Naive B cell (primary cell): ENCODE measurements at regions not wholly inside any gene's neighbourhood (a gene's known extent, or its start where the extent isn't known, plus 50 kb on each side); places are given as distances from the start of the nearest gene placed in this dataset.
"Not testable (repeated sequence)": the region's sequence is repeated elsewhere in the genome, so short reads cannot be mapped to it uniquely, and the experiment has no call there.

ENCODE experiments used
- ATAC-seq, 2 donors: fragments of 150-1000 bp; cut with Tn5 transposase; 2 replicates each; pipeline ENCODE4 v1.10.0; 2021; ENCODE audit warnings: low read depth in 2 of 2, mild to moderate bottlenecking in 2 of 2, moderate library complexity in 2 of 2
- DNase-seq: peaks from one replicate; pipeline ENCODE4 v3.0.0; 2022
- H3K27ac Mint-ChIP-seq, 6 donors: one replicate each; pipeline ENCODE4 v1.8.0; 2020 to 2022; ENCODE audit warnings: mild to moderate bottlenecking in 6 of 6, mixed read lengths in 6 of 6, moderate library complexity in 5 of 6, inconsistent platforms in 2 of 6
- H3K27me3 Mint-ChIP-seq, 3 donors: one replicate each; pipeline ENCODE4 v1.8.0; 2021 to 2022; ENCODE audit warnings: mixed read lengths in 3 of 3, mild to moderate bottlenecking in 1 of 3
- H3K36me3 Mint-ChIP-seq, 2 donors: one replicate each; pipeline ENCODE4 v1.8.0; 2020 to 2022; ENCODE audit warnings: mixed read lengths in 2 of 2, inconsistent platforms in 1 of 2, mild to moderate bottlenecking in 1 of 2
- H3K4me1 Mint-ChIP-seq, 3 donors: one replicate each; pipeline ENCODE4 v1.8.0; 2020 to 2022; ENCODE audit warnings: mixed read lengths in 3 of 3, inconsistent platforms in 1 of 3, mild to moderate bottlenecking in 1 of 3, moderate library complexity in 1 of 3
- H3K4me3 Mint-ChIP-seq, 8 donors: one replicate each; pipeline ENCODE4 v1.8.0; 2020 to 2022; ENCODE audit warnings: mild to moderate bottlenecking in 8 of 8, mixed read lengths in 8 of 8, moderate library complexity in 8 of 8, inconsistent platforms in 2 of 8
- H3K9me3 Mint-ChIP-seq, 7 donors: one replicate each; pipeline ENCODE4 v1.8.0; 2020 to 2022; ENCODE audit warnings: mixed read lengths in 7 of 7, mild to moderate bottlenecking in 5 of 7, inconsistent platforms in 2 of 7, moderate library complexity in 1 of 7

- Mint-ChIP-seq H3K4me1 (peaks cover 10 to 14% (median 12%) of the 10 kb centered on the region in 3 donors), H3K36me3 (no peaks in the 10 kb centered on the region), H3K4me3 (no peak overlapping the region), H3K27ac (no peak overlapping the region), H3K27me3 (peaks cover 0 to 5% (median 5%) of the 10 kb centered on the region in 3 donors), H3K9me3 (no peaks in the 10 kb centered on the region)
- DNase-seq (no peak), ATAC-seq (no peak)
Observed at GRCh38 chr12:43206396-43206795, 345.6 kb downstream of the ADAMTS20 start.

GRCh38 chr12:43198608-43199007 is 353.4 kb downstream of the ADAMTS20 start:
- Mint-ChIP-seq H3K27me3 (peaks cover under 1 to 11% (median 5%) of the 10 kb centered on the region in 3 donors), H3K9me3 (peaks cover 0 to 2% (median 0%) of the 10 kb centered on the region in 7 donors), H3K4me1 (peaks cover 0 to 5% (median 5%) of the 10 kb centered on the region in 3 donors), H3K4me3 (no peak overlapping the region), H3K27ac (no peak overlapping the region), H3K36me3 (no peaks in the 10 kb centered on the region)
- ATAC-seq = no peak
- DNase-seq = no peak

GRCh38 chr12:43196268-43196907 is 355.6 kb downstream of the ADAMTS20 start:
- peaks cover 0 to 5% (median 5%) of the 10 kb centered on the region in 3 donors for H3K4me1 Mint-ChIP-seq
- no peak overlapping the region for H3K4me3 Mint-ChIP-seq
- no peak for ATAC-seq
- H3K27ac Mint-ChIP-seq = no peak overlapping the region
- H3K9me3 Mint-ChIP-seq = peaks cover 0 to 13% (median 2%) of the 10 kb centered on the region in 7 donors
- DNase-seq = no peak
- peaks cover 0 to 11% (median 4%) of the 10 kb centered on the region in 3 donors for H3K27me3 Mint-ChIP-seq
- no peaks in the 10 kb centered on the region for H3K36me3 Mint-ChIP-seq

GRCh38 chr12:43193096-43193495 is 358.9 kb downstream of the ADAMTS20 start:
- peaks cover 0 to 14% (median 11%) of the 10 kb centered on the region in 3 donors for H3K27me3 Mint-ChIP-seq

GRCh38 chr12:43192442-43192841 is 359.6 kb downstream of the ADAMTS20 start:
- ATAC-seq, H3K4me3 Mint-ChIP-seq, H3K36me3 Mint-ChIP-seq, H3K27ac Mint-ChIP-seq, DNase-seq, H3K4me1 Mint-ChIP-seq: not testable (repeated sequence)
- Mint-ChIP-seq H3K9me3 (peaks cover 2 to 19% (median 5%) of the 10 kb centered on the region in 7 donors), H3K27me3 (peaks cover 0 to 14% (median 11%) of the 10 kb centered on the region in 3 donors)

More at GRCh38 chr12:43193096-43193495, 358.9 kb downstream of the ADAMTS20 start:
- not testable (repeated sequence) for H3K36me3 Mint-ChIP-seq, H3K4me1 Mint-ChIP-seq, ATAC-seq, H3K27ac Mint-ChIP-seq, H3K4me3 Mint-ChIP-seq, DNase-seq
- H3K9me3 Mint-ChIP-seq = peaks cover under 1 to 14% (median 5%) of the 10 kb centered on the region in 7 donors

GRCh38 chr12:43180242-43180641 is 371.8 kb downstream of the ADAMTS20 start:
- H3K27me3 Mint-ChIP-seq = no peaks in the 10 kb centered on the region
- ATAC-seq = no peak
- no peaks in the 10 kb centered on the region for H3K4me1 Mint-ChIP-seq
- H3K4me3 Mint-ChIP-seq = no peak overlapping the region
- H3K27ac Mint-ChIP-seq = no peak overlapping the region
- no peak for DNase-seq
- H3K9me3 Mint-ChIP-seq = peaks cover 6 to 30% (median 20%) of the 10 kb centered on the region in 7 donors
- H3K36me3 Mint-ChIP-seq = peaks cover 0 to 4% of the 10 kb centered on the region in 2 donors

- Mint-ChIP-seq H3K9me3 (peaks cover 6 to 30% (median 20%) of the 10 kb centered on the region in 7 donors), H3K36me3 (peaks cover 0 to 4% of the 10 kb centered on the region in 2 donors), H3K27ac (peak overlapping the region in 1 of 6 donors; percentile 45), H3K4me3 (no peak overlapping the region), H3K4me1 (no peaks in the 10 kb centered on the region), H3K27me3 (no peaks in the 10 kb centered on the region)
- no peak for ATAC-seq
- no peak for DNase-seq
Observed at GRCh38 chr12:43179486-43179885, 372.5 kb downstream of the ADAMTS20 start.

GRCh38 chr12:43177276-43177675 is 374.7 kb downstream of the ADAMTS20 start:
- Mint-ChIP-seq H3K4me3 (no peak overlapping the region), H3K4me1 (no peaks in the 10 kb centered on the region), H3K27me3 (no peaks in the 10 kb centered on the region), H3K27ac (no peak overlapping the region), H3K9me3 (peaks cover 0 to 17% (median 10%) of the 10 kb centered on the region in 7 donors), H3K36me3 (no peaks in the 10 kb centered on the region)
- DNase-seq (no peak), ATAC-seq (no peak)

GRCh38 chr12:43169115-43169681 is 382.8 kb downstream of the ADAMTS20 start:
- DNase-seq (no peak), ATAC-seq (no peak)
- Mint-ChIP-seq H3K4me1 (no peaks in the 10 kb centered on the region), H3K9me3 (peaks cover 0 to 4% (median 0%) of the 10 kb centered on the region in 7 donors), H3K4me3 (no peak overlapping the region), H3K27ac (no peak overlapping the region), H3K36me3 (no peaks in the 10 kb centered on the region), H3K27me3 (peaks cover 0 to 14% (median 0%) of the 10 kb centered on the region in 3 donors)

GRCh38 chr12:43167691-43168090 is 384.3 kb downstream of the ADAMTS20 start:
- no peaks in the 10 kb centered on the region for H3K36me3 Mint-ChIP-seq
- peaks cover 0 to 4% (median 0%) of the 10 kb centered on the region in 7 donors for H3K9me3 Mint-ChIP-seq
- H3K4me1 Mint-ChIP-seq = no peaks in the 10 kb centered on the region
- H3K27ac Mint-ChIP-seq = no peak overlapping the region
- ATAC-seq = no peak
- no peak overlapping the region for H3K4me3 Mint-ChIP-seq
- H3K27me3 Mint-ChIP-seq = peaks cover 0 to 14% (median 0%) of the 10 kb centered on the region in 3 donors
- no peak for DNase-seq

- Mint-ChIP-seq H3K36me3 (no peaks in the 10 kb centered on the region), H3K4me3 (no peak overlapping the region), H3K27ac (no peak overlapping the region), H3K4me1 (no peaks in the 10 kb centered on the region), H3K9me3 (peaks cover 0 to 5% (median 0%) of the 10 kb centered on the region in 7 donors), H3K27me3 (peaks cover 0 to 3% (median 0%) of the 10 kb centered on the region in 3 donors)
- DNase-seq = no peak
- no peak for ATAC-seq
Observed at GRCh38 chr12:43165351-43165750, 386.7 kb downstream of the ADAMTS20 start.

GRCh38 chr12:43162138-43162537 is 389.9 kb downstream of the ADAMTS20 start:
- H3K9me3 Mint-ChIP-seq = peaks cover 0 to 5% (median 0%) of the 10 kb centered on the region in 7 donors
- H3K36me3 Mint-ChIP-seq = no peaks in the 10 kb centered on the region
- H3K4me1 Mint-ChIP-seq = no peaks in the 10 kb centered on the region
- no peaks in the 10 kb centered on the region for H3K27me3 Mint-ChIP-seq
- ATAC-seq (no peak), DNase-seq (no peak)
- no peak overlapping the region for H3K4me3 Mint-ChIP-seq
- H3K27ac Mint-ChIP-seq = no peak overlapping the region

- H3K4me3 Mint-ChIP-seq = no peak overlapping the region
Observed at GRCh38 chr12:43159506-43159905, 392.5 kb downstream of the ADAMTS20 start.

GRCh38 chr12:43158126-43158525 is 393.9 kb downstream of the ADAMTS20 start:
- H3K4me3 Mint-ChIP-seq = no peak overlapping the region
- no peaks in the 10 kb centered on the region for H3K36me3 Mint-ChIP-seq
- ATAC-seq (no peak), DNase-seq (no peak)
- H3K4me1 Mint-ChIP-seq = no peaks in the 10 kb centered on the region
- H3K27me3 Mint-ChIP-seq = no peaks in the 10 kb centered on the region
- no peak overlapping the region for H3K27ac Mint-ChIP-seq
- H3K9me3 Mint-ChIP-seq = peaks cover 0 to 5% (median 0%) of the 10 kb centered on the region in 7 donors

More at GRCh38 chr12:43159506-43159905, 392.5 kb downstream of the ADAMTS20 start:
- no peak for DNase-seq
- Mint-ChIP-seq H3K4me1 (no peaks in the 10 kb centered on the region), H3K27me3 (no peaks in the 10 kb centered on the region), H3K36me3 (no peaks in the 10 kb centered on the region), H3K9me3 (peaks cover 0 to 5% (median 0%) of the 10 kb centered on the region in 7 donors), H3K27ac (no peak overlapping the region)
- ATAC-seq = no peak
